HL-60/S4 (cell line): ENCODE measurements at regions not wholly inside any gene's neighbourhood (a gene's known extent, or its start where the extent isn't known, plus 50 kb on each side); places are given as distances from the start of the nearest gene placed in this dataset.

Source experiments
- in situ Hi-C: fragments of 300-500 bp; cut with MboI; formaldehyde crosslinking; loops from 2 replicates; pipeline ENCODE4 v1.14.3; 2022; ENCODE audit warnings: low sequenced_read_pairs

DNA sequence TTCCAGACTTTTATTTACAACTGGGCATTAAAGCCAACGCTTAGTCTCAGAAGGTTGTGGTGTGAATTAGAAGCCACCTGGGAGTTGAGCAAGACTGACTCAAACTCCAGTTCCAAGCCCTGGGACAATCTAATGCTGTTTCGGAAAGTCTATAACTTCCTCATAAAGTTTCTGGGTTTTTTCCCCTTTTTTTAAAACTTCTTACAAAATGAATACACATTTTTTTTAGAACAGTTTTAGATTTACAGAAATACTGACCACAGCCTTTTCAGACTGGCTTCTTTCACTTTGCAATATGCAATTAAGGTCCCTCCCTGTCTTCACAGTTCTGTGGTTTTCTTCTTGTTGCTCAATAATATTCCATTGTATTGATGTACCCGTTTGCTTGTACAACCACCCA lies 115.9 kb upstream of the TWIST2 start:
- in situ Hi-C loops = no loop called here

DNA sequence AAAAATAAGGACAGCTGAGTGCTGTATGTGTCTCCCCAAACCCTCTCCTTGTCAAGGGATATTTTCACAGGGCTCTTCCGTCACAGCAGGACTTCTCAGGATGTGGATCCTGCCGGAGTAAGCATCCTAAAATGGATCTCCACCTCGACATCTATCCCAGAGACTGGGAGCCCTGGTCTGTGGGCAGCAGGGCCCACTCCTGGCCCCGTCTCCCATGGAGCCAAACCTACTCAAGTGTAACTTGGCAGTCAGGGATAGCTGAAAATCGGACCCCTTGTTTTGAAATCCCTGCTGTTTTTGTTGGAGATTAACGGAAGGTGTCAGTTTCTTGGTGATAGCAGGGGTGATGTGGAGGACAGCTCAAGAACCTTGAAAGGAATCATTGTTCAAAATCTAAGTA lies 109.0 kb upstream of the TWIST2 start:
- in situ Hi-C loops = no loop called here

DNA sequence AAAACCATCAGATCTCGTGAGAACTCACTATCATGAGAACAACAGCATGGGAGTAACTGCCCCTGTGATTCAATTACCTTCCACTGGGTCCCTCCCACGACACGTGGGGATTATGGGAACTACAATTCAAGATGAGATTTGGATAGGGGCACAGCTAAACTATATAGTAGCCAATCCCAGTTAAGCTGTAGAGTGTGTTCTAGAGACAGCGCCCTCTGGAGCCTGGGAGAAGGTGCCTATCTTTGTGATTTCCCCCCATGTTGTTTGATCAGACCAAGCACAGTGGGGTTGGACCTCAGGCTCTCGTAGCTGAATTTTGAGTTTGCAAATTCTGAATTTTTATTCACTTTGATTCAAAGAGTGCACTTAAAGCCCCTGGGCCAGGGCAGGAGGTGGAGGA lies 108.2 kb upstream of the TWIST2 start:
- in situ Hi-C loops = no loop called here

DNA sequence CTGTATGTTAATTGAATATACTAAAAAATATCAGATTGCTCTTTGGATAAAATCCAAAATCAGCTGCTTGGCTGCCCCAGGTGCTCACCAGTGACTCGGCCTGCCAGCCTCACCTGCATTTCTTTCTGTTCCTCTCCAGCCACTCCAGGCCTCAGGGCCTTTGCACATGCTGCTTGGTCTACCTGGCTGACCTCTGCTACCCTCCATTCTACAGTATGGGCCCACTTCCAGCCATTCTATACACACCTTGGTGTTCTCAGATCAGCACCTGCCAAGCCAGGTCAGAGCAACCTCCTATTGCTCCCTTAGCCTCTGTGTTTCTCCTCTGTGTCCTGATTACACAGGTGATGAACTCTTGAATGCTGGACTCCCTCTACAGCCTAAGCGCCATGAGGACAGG lies 106.6 kb upstream of the TWIST2 start:
- in situ Hi-C loops = no loop called here

DNA sequence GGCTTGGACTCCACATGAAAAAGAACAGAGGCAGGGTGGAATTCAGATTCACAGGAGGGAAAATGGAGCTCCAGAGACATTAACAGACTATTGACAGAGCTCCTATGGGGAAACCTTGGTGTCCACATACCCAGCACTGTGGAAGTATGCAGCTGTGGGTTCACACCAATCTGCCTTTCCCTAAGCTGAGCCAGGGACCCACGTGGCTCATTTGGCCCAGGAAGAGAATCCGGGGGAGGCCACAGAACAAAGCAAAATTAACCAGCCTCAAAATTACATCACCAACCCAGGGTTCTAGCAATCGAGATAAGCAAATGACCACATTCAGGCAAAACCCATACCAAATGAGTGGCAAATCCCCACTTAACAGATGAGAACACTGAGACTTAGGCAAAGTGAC lies 105.8 kb upstream of the TWIST2 start:
- in situ Hi-C loops = no loop called here

DNA sequence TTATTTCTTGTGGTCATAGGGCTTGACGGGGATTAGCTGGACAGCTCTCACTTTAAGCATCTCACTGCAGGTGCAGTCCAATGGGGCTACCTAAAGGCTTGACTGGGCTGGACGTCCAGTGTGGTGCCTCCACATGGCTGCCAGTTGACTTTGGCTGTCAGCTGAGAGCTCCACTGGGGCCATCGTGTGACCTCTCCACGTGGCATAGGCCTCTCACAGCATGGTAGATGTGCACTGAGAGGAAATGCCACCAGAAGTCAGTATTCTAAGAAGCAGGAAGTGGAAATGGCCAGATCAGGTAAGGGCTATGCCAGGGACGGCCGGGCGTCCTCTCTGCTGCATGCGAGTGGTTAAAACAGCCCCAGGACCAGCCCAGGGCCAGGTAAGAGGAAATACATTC lies 105.2 kb upstream of the TWIST2 start:
- in situ Hi-C loops = no loop called here

DNA sequence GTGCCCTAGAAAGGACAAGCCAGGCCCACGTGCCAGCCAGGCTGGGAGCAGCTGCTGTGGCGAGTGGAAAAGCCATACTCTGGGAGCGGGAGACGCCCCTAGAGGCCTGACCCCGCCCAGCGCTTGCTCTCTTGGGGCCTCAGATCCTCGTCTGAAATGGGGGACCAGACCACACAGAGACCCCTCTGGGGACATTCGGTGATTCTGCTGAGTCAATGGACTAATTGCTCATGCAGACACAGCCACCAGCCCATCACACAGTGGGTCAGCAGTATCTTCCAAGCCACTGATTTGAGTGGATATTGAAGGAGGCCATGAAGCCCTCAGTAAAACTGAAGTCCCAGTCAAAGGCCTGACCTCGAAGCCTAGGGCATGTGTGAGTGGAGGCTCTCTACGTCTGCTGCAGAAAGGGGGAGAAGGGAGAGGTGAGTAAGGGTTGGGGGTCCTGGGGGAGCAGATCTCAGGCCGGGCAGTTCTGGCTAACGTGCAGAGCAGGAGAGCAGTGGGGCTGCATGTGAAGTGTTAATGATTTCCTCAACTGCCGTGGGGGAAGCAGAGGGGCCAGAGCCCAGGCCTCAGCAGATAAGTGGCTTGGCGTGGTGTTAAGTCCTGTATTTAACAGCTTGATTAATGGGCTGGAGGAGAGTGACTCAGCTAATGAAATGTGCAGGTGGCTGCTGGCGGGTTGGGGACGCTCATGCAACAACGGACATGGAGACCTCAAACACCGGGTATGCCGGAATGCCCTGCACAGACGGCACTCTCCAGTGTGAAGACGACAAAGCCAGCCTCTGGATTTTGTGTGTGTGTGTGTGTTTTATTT lies 104.4 kb upstream of the TWIST2 start:
- in situ Hi-C loops = no loop called here

DNA sequence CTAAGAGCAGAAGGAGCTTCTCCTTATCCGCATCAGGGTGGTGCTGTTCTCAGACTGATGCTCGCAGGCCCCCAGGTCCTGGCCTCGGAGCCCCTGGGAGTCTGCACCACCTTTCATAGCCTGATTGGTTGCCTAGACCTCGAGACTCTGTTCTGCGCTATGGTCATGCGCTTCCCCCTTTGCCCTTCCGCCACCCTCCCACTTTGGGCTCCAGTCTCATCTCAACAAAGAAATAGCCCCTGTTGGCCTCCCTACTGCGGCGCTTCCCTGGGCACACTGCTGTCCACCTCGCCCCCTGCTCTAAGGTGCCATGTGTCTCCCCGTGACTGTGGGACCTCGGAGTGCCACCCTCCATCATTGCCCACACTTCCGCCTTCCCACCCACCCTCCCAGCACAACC lies 102.9 kb upstream of the TWIST2 start:
- in situ Hi-C loops = no loop called here

DNA sequence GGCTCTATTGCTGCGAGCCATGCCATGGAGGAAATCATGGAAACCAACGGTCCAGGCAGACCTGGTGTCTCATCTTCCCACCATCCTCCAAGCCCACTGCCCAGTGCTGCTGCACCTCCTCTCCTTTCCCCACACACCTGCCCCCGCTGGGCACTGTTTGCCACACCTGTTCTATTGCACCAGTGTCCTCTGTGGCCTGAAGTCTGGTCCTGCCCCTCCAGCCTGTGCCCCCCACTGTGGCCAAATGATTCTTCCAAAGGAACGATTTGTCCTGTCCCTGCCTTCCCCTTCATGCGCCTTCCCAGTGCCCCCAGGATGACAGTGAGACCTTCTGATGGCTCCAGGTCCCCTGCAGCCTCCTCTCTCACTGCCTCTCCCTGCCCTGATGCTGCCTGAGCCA lies 101.9 kb upstream of the TWIST2 start:
- in situ Hi-C loops = no loop called here

DNA sequence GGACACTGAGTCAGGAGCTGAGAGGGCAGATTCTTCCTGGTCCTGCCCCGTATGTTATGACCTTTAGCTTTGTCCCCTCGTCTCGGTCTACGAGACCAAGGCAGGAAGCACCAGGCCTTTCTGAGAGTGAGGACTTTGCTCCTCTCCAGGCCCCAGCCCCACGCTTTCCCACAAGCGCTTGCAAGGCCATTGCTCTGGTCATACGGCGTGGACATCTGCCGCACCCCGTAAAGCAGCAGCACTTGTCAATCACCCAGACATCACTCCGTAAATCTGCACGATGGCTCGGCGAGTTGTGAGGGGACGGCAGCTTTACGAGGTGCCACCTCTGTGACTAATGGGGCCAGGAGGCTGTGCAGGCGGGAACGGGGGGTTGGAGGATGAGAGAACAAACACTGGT lies 100.8 kb upstream of the TWIST2 start:
- in situ Hi-C loops = no loop called here

DNA sequence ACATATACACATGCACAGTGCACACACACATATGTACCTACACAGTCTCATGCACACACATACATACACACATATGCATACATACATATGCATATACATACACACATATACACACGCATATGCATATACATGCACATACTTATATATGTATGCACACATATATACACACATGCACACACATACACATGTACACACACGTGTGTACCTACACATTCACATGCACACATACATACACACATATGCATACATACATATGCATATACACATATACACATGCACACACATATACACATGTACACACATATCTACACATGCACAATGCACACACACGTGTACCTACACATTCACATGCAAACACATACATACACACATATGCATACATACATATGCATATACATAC lies 100.3 kb upstream of the TWIST2 start:
- in situ Hi-C loops = no loop called here

DNA sequence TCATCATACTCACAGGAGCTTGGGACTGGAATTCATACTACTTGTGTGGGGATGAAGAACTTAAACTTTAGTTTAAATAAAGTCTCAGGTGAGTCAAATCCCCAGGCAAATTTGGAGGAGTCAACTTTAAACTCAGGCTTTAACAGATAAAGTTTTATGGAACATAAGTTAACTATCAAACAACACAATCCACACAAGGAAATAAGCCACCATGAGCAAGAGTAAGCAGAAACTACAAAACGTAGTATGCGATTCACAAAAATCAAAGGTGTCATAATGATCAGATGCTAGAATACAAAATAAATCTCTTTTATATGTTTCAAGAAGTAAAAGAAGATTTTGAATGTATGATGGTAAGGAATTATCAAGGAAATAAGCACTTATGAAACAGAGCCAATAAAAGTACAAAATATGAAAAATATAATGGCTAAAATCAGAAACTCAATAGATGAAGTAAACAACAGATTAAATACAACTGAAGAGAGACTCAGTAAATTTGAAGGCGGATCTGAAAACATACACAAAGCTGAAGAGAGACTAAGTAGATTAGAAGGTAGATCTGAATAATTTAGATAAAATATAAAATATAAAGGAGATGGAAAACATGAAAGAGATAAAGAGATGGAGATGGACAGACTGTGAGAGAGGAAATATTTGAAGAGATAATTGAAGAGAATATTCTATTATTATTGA lies 97.5 kb upstream of the TWIST2 start:
- in situ Hi-C loops = no loop called here

DNA sequence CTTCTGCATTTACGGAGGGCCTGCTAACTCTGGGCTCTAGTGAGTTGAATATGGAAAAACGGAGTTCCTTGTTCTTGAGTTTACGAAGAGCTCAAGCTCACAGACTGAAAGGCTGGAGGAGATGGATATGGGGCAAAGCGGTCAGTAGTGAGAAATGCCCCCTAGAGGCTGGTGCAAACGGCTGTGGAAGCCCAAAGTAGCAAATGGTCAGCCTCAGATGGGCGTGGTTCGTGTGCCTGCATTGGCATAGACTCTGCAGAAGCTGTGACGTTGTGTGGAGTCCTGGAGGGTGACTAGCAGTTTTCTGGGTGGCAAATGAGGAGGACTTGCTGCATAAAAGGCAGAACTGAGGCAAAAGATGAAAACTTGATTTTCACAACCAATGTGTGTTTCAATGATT lies 93.6 kb upstream of the TWIST2 start:
- in situ Hi-C loops = no loop called here

DNA sequence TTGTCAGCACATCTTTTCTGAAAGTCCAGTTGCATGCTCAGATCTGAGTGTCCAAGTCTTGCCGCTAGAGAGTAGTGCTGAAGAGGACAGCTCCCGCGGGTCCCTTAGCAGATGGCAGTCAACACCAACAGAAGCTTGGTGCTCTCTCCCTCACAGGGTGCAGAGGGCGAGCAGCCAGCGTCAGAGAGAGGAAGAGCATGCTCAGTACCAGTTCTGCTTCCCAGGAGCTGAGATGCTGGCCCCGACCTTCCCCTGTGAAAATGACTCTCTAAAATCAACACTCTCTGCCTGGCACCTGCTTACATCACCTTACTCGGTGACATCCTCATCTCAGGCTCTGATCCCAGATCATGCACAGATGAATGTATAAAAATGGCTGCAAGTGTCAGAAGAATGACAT lies 86.0 kb upstream of the TWIST2 start:
- in situ Hi-C loops = no loop called here

DNA sequence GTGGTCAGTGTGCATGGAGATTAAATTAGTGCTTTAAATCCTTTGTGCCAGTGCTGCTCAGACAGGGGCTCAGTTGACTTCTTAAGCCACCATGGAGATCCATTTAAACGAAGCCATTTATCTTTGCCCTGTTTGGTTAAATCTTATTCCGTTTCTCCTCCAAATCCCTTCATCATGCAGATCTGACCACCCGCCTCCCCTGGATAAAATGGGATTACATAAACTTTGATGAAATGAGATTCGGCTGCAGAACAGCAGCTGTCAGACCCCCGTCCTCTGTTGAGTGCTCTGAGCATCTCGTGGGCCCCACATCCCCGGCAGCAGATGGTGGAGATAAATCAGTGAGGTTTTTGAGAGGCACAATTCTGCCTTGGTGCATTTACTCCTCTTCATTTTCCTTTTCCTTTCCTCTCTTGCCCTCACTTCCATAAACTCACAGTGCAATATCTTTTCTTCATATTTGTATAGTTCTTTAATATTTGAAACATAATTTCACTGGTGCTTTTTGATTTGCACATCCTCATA lies 84.4 kb upstream of the TWIST2 start:
- in situ Hi-C loops = no loop called here

DNA sequence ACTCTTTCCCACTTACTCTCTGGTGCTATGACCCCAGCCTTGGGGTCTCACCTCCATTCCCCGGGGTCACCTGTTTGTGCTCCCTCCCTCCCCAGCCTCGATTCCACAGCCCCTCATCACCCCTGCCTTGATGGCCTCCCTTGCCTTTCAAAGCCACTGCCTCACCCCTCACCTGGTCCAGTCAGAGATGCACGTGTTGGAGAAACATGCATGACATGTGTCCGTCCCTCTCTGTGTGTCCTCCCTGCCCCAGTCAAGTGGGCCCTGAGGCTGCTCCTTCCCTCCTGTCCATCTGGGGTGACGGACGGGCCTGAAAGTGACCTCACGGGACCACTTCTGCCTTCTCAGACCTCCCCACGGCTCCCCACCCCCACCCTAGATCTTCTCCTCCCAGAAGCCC lies 82.3 kb upstream of the TWIST2 start:
- in situ Hi-C loops = no loop called here

DNA sequence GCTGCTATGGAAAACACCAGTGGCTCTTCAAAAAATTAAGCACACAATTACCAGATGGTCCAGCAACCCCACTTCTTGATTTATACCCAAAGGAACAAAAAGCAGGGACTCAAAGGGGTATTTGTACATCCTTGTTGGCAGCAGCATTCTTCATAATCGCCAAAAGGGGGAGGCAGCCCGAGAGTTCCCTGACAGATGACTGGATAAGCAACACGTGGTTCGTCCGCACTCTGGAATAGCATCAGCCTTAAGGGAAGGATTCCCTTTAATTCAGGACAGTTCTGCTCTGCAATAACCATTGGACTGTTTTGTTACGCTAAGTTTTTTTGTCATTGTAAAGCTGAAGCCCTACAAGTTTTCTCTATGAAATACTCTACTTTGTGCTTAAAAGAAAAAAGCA lies 76.7 kb upstream of the TWIST2 start:
- in situ Hi-C loops = no loop called here

DNA sequence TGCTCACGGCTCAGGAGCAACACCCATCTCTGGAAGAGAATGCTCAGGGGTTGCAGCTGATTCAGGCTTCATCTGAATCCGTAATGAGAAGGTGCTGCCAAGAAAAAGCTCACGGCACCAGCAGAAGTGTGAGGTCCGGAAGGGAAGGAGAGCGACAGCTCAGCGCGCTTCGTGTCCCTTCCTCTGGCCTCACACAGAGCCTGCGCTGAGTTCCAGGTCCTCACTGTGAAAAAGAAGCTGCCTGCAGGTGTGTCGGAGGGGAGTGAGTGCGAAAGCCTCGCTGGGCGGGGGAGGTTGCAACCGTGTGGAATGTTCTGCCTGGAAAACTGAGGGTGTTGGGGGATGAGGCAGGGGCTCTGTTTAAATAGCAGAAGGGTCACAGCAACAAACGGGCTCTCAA lies 76.2 kb upstream of the TWIST2 start:
- in situ Hi-C loops = no loop called here

DNA sequence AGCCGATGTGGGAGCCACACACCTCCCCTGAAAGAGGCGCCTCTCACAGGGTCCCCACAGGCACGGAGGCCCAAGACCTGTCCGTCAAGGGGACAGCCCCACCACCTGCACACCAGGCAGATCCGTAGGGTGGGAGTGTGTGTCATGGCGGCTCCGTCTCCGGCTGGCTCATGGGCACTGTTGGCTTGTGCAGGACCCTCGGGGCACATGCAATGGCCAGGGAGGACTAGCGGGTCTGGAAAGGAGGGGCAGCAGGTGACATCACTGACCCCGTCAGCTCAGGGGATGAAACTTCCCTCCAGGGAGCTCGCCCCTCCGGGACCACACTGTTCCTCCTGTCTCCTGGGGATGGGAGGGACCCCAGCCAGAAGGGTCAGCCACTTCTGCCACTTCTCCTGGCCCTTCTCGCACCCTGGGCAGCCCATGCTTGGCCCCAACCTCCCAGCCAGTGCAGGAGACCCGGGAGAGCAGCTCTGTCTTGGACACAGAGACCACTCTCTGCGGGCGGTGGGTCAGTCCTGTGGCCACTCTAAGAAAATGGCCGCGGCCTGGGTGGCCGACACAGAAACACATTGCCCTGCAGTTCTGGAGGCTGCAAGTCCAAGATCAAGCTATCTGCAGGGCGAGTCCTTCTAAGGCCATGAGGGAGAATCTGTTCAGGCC lies 75.1 kb upstream of the TWIST2 start:
- in situ Hi-C loops = no loop called here

DNA sequence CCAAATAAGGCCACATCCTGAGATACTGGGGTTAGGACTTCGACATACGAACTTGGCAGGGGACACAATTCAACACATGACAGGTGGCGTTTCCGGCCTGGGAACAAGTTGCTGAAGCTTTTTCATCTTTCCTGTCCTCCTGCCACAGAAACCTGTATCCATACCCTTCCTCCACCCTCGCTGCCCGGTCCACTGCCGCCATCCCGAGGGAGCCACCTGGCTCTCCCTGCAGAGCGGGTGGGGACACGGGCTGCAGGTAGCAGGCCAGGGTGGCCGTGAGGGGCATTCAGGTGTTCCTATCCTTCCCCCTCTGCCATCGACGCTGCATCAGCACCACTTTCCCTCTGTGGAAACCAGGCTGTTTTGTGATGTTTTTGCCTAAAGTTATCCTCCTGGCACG lies 74.4 kb upstream of the TWIST2 start:
- in situ Hi-C loops = no loop called here

DNA sequence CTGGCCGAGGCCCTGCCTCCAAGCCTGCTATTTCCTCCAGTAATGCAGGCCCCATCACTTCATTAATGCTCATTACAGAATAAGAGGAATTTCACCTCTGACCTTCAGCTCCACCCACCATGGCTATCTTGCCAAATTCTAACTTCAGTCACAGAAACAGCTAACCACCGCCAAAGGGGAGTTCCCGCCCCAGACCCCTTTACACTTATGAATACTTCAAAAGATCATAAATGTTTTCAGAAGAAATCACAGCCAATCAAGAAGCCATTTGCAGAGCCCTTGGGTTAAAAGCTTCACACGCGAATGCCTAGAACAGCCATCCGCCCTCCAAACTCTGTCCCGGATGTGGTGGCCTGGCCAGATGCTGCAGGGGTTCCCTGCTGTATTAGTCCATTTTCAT lies 73.8 kb upstream of the TWIST2 start:
- in situ Hi-C loops = no loop called here

DNA sequence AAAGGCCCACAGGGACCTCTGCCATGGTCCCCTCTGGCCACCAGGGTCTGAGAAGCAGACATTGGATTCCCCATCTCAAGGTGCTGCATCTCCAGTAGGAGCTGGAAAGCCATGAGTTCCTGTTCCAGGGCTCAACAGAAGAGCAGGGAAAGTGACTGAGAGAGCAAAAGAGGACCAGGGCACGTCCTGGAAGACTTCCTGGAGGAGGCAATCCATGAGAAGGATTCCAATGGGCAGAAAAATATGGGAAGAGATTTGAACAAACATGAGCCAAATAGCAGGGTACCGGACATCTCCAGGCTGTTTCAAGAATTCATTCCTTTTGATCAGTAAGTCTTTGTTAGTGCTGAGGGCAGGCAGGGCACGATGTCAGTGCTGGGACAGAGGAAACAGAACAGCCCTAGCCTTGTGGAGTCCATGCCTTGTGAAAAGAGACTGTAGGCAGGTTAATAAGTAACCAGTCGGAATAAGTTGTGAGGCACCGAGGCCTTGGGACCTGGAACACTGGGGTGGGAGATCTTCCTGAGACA lies 72.8 kb upstream of the TWIST2 start:
- in situ Hi-C loops = loop anchor here (25.0 kb wide), 1 partner anchor 413 kb away; no protein-coding TSS in a partner anchor
